WERI-Rb-1 (cell line): ENCODE measurements at regions not wholly inside any gene's neighbourhood (a gene's known extent, or its start where the extent isn't known, plus 50 kb on each side); places are given as distances from the start of the nearest gene placed in this dataset.

ENCODE experiments used
- DNase-seq: peaks from one replicate; pipeline ENCODE4 v3.0.0-alpha.2; 2020
- H3K27ac ChIP-seq: fragments of 250-450 bp; sonication (Bioruptor Pico); 2 replicates; pipeline ENCODE4 v1.5.1; 2020; ENCODE audit warnings: mild to moderate bottlenecking, moderate library complexity
- H3K27me3 ChIP-seq: fragments of 250-450 bp; sonication (Bioruptor Pico); 2 replicates; pipeline ENCODE4 v1.5.1; 2021; ENCODE audit warnings: mild to moderate bottlenecking, low read depth, moderate library complexity; ENCODE audit not compliant: insufficient read depth, severe bottlenecking
- H3K36me3 ChIP-seq: fragments of 250-450 bp; sonication (Bioruptor Pico); 2 replicates; pipeline ENCODE4 v1.5.1; 2020; ENCODE audit warnings: mild to moderate bottlenecking, moderate library complexity
- H3K4me3 ChIP-seq: 2 replicates; pipeline ENCODE4 v1.5.1; 2011; ENCODE audit warnings: low read depth, mild to moderate bottlenecking, control low read depth, low read length
- H3K9me3 ChIP-seq: fragments of 250-450 bp; sonication (Bioruptor Pico); 2 replicates; pipeline ENCODE4 v1.5.1; 2021; ENCODE audit warnings: mild to moderate bottlenecking, moderate library complexity; ENCODE audit not compliant: severe bottlenecking
- TF ChIP-seq, protein P1 (sequence below): IDR thresholded peaks from 2 replicates; pipeline ENCODE4 v1.5.1; 2011; ENCODE audit warnings: low read depth, mild to moderate bottlenecking, control low read depth, inconsistent platforms, low read length

DNA sequence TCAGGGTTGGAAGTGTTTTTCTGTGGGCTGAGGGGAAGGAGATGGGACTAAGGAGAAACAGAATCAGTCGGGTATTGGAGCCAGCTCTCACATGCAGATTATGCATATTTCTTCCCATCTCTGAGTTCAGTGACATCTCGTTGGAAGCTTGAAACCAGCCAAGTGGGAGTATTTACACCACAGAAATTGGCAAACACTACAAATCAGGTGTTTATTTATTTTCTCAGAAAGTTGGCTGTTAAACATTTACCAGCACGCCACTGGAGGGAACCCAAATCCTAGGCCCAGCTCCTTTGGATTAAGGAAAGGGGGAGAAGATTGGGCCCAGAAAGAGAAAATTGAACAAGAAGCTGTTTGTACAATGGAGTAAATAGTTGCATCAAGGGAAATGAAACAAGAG is 72.1 kb upstream of the PITX1 start:
- H3K36me3 ChIP-seq = no peaks in the 10 kb centered on the region
- no peak for DNase-seq
- no peaks in the 10 kb centered on the region for H3K27me3 ChIP-seq
- H3K27ac ChIP-seq = no peak overlapping the region
- no peak overlapping the region for H3K4me3 ChIP-seq
- no peaks in the 10 kb centered on the region for H3K9me3 ChIP-seq
- TF ChIP-seq, protein P1, sequence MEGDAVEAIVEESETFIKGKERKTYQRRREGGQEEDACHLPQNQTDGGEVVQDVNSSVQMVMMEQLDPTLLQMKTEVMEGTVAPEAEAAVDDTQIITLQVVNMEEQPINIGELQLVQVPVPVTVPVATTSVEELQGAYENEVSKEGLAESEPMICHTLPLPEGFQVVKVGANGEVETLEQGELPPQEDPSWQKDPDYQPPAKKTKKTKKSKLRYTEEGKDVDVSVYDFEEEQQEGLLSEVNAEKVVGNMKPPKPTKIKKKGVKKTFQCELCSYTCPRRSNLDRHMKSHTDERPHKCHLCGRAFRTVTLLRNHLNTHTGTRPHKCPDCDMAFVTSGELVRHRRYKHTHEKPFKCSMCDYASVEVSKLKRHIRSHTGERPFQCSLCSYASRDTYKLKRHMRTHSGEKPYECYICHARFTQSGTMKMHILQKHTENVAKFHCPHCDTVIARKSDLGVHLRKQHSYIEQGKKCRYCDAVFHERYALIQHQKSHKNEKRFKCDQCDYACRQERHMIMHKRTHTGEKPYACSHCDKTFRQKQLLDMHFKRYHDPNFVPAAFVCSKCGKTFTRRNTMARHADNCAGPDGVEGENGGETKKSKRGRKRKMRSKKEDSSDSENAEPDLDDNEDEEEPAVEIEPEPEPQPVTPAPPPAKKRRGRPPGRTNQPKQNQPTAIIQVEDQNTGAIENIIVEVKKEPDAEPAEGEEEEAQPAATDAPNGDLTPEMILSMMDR = no peak

DNA sequence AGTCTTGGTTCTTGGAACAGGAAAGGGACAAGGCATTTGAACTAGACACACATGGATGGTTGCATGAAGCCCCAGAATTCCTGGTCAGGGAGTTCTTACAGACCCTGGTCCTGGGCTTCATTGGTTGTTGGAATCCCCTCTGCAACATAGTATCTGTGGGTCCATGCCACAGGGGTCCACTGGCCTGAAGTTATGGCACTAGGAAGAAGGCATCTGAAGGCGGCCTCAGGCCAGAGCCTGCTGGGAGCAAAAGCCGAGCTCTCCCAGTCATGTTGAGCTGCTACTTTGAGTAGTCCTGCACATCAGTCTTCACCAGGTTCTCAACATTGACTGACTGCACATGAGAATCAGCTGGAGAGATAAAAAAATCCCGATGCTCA is 71.1 kb upstream of the PITX1 start:
- TF ChIP-seq, protein P1 = no peak
- H3K27ac ChIP-seq = no peak overlapping the region
- H3K9me3 ChIP-seq = no peaks in the 10 kb centered on the region
- DNase-seq = no peak
- no peaks in the 10 kb centered on the region for H3K27me3 ChIP-seq
- H3K36me3 ChIP-seq = no peaks in the 10 kb centered on the region
- no peak overlapping the region for H3K4me3 ChIP-seq

DNA sequence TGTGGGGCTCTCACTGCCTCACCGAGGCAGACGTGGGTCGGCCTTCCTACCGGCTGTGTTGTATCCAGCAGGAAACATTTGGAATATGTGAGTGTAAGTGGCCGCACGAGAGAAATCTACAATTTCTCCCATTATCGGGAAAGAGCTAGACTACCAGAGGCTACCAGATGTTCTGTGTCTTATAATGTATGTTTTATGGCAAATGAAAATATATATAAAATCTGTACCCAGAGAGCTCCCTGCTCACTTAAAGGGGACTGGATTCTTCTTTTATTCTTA is 69.5 kb upstream of the PITX1 start:
- no peaks in the 10 kb centered on the region for H3K36me3 ChIP-seq
- H3K9me3 ChIP-seq = no peaks in the 10 kb centered on the region
- no peak overlapping the region for H3K27ac ChIP-seq
- TF ChIP-seq, protein P1 = no peak
- H3K27me3 ChIP-seq = no peaks in the 10 kb centered on the region
- no peak overlapping the region for H3K4me3 ChIP-seq
- no peak for DNase-seq

DNA sequence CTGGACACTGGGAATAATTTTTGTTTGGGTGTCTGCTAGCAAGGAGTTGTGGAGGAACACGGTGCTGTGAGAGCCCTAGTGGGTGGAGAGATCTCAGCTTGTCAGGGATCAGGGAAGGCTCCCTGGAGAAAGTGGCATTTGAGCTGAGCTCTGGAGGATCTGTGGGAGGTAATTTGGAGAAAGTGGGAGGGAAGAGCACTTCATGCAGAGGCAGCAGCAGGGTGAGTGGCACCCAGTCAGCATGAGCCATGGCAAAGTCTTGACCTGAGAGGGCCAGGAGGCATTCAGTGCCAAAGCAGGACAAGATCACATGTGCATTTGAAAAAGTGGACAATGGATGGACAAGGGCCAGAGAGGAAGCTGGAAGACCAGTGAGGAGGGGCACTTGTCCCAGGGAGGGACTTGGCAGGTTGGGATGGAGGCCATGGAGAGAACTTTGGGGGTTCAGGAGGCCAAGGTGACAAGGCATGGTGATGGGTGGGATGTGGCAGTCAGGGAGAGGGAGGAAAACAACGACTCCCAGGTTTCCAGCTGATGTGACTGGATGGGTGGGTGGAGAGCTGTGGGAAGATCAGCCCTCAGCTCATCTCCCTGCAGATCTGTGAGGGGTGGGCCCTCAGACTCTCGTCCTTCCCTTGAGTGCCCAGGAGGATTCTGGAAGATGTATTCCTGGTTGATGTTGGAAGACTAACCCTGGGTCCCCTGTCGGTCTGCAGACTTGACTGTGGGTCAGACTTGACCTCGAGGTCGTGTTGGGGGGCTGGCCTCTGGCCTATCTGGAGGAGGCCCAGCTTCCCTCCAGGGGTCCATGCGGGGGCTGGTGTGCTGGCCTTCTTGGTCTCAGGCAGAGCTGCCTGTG is 68.9 kb upstream of the PITX1 start:
- Histone ChIP-seq H3K36me3 (no peaks in the 10 kb centered on the region), H3K4me3 (no peak overlapping the region), H3K27ac (no peak overlapping the region), H3K9me3 (no peaks in the 10 kb centered on the region), H3K27me3 (no peaks in the 10 kb centered on the region)
- no peak for DNase-seq
- TF ChIP-seq, protein P1 = no peak

DNA sequence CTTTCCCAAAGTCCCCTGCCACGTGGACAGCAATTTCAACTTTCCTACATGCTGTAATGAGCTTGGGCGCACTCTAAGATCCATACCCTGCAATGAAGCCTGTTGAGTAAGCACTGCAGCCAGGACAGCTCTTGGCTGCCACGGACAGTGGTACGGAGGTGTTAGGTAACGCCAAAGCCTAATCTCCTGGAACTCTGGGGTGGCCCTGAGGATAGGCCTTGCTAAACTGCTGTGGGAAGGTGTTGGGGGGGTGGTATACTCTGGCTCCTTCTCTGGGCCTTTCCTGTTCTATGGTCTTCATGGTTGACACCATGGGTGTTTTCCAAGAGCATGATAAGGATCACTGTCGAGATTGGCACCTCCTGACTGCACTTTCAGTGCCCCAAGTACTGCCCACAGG is 66.4 kb upstream of the PITX1 start:
- TF ChIP-seq, protein P1 = no peak
- no peak overlapping the region for H3K27ac ChIP-seq
- no peak overlapping the region for H3K4me3 ChIP-seq
- H3K27me3 ChIP-seq = no peaks in the 10 kb centered on the region
- H3K36me3 ChIP-seq = no peaks in the 10 kb centered on the region
- H3K9me3 ChIP-seq = no peaks in the 10 kb centered on the region
- DNase-seq = no peak

DNA sequence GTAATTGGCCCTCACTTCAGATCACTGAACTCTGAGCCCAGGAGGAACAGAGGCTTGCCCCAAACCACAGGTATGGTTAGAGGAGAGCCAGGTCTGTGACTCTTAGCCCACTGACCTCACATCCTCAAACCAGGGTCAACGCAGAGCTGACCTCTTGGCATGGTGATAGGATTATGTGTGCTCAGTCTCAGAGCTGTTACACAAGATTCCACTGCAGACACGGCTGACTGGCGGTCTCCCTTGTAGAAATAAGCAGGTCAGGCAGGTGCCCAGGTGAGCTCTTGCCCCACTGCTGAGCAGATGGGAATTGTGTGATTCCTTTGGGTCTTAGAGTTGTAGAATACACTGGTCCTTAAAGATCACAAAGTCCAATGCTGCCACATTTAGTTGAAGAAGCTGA is 66.0 kb upstream of the PITX1 start:
- no peak for DNase-seq
- TF ChIP-seq, protein P1 = no peak
- H3K36me3 ChIP-seq = no peaks in the 10 kb centered on the region
- H3K27me3 ChIP-seq = no peaks in the 10 kb centered on the region
- H3K9me3 ChIP-seq = no peaks in the 10 kb centered on the region
- no peak overlapping the region for H3K27ac ChIP-seq
- no peak overlapping the region for H3K4me3 ChIP-seq
